HepG2 (cell line): ENCODE measurements at regions not wholly inside any gene's neighbourhood (a gene's known extent, or its start where the extent isn't known, plus 50 kb on each side); places are given as distances from the start of the nearest gene placed in this dataset.

Experiments
- FOXA3 ChIP-seq: IDR thresholded peaks from 2 replicates; pipeline ENCODE4 v1.6.1; 2016; ENCODE audit warnings: missing genetic modification reagents, missing compliant biosample characterization
- FOXJ3 ChIP-seq: sonication (generic); formaldehyde crosslinking; IDR thresholded peaks from 2 replicates; pipeline ENCODE4 v1.4.0; 2020; ENCODE audit warnings: missing genetic modification reagents, mild to moderate bottlenecking, borderline replicate concordance
- HDAC6 ChIP-seq: fragments of 200-600 bp; sonication (generic); IDR thresholded peaks from 2 replicates; pipeline ENCODE4 v1.7.0; 2017; ENCODE audit warnings: mild to moderate bottlenecking, antibody characterized with exemption, low read length, low read depth
- ISL2 ChIP-seq: sonication (generic); formaldehyde crosslinking; IDR thresholded peaks from 2 replicates; pipeline ENCODE4 v1.5.0; 2020; ENCODE audit warnings: missing genetic modification reagents
- MAFK ChIP-seq, 2 experiments: IDR thresholded peaks in 1 of 2; conservative IDR thresholded peaks in 1 of 2; 2 replicates each; pipeline ENCODE4 v1.6.1; 2011; ENCODE audit warnings: improper control_type of control experiment in 2 of 2, low read length in 2 of 2
- NCOA1 ChIP-seq: sonication (generic); formaldehyde crosslinking; IDR thresholded peaks from 2 replicates; pipeline ENCODE4 v1.9.0; 2021; ENCODE audit warnings: missing genetic modification reagents
- SOX6 ChIP-seq, 2 experiments: fragments of 450-650 bp in 1 of 2; sonication (generic) in 1 of 2; formaldehyde crosslinking in 1 of 2; IDR thresholded peaks; 2 replicates each; pipeline versions ENCODE4 v1.4.0 to v1.6.1; 2017 to 2020; ENCODE audit warnings: antibody characterized with exemption in 1 of 2, mild to moderate bottlenecking in 1 of 2, missing genetic modification reagents in 1 of 2
- TRIM24 ChIP-seq: sonication (generic); formaldehyde crosslinking; IDR thresholded peaks from 2 replicates; pipeline ENCODE4 v1.8.0; 2022; ENCODE audit warnings: mild to moderate bottlenecking, missing genetic modification reagents
- ZC3H13 ChIP-seq: sonication (generic); formaldehyde crosslinking; IDR thresholded peaks from 2 replicates; pipeline ENCODE4 v1.8.1; 2023; ENCODE audit warnings: mild to moderate bottlenecking, missing genetic modification reagents, moderate library complexity
- ZNF101 ChIP-seq: sonication (generic); formaldehyde crosslinking; IDR thresholded peaks from 2 replicates; pipeline ENCODE4 v1.4.0; 2020; ENCODE audit warnings: mild to moderate bottlenecking, low read depth, missing genetic modification reagents, borderline replicate concordance
- ZNF614 ChIP-seq: IDR thresholded peaks from 2 replicates; pipeline ENCODE4 v1.6.1; 2018; ENCODE audit warnings: missing biosample characterization, missing genetic modification reagents, inconsistent platforms, borderline replicate concordance
- ZSCAN25 ChIP-seq: sonication (generic); formaldehyde crosslinking; IDR thresholded peaks from 2 replicates; pipeline ENCODE4 v1.8.0; 2022; ENCODE audit warnings: mild to moderate bottlenecking, missing genetic modification reagents
- TF ChIP-seq, protein P1 (sequence below): sonication (generic); formaldehyde crosslinking; IDR thresholded peaks from 2 replicates; pipeline ENCODE4 v1.4.0; 2020; ENCODE audit warnings: missing genetic modification reagents
- TF ChIP-seq, protein P2 (sequence below): IDR thresholded peaks from 2 replicates; pipeline ENCODE4 v1.4.0; 2020; ENCODE audit warnings: mild to moderate bottlenecking, missing genetic modification reagents
- TF ChIP-seq, protein P3 (sequence below): sonication (generic); formaldehyde crosslinking; IDR thresholded peaks from 2 replicates; pipeline ENCODE4 v1.4.0; 2020; ENCODE audit warnings: missing genetic modification reagents
- TF ChIP-seq, protein P4 (sequence below): sonication (generic); formaldehyde crosslinking; IDR thresholded peaks from 2 replicates; pipeline ENCODE4 v1.5.0; 2020; ENCODE audit warnings: missing genetic modification reagents
- TF ChIP-seq, protein P5 (sequence below): sonication (generic); formaldehyde crosslinking; IDR thresholded peaks from 2 replicates; pipeline ENCODE4 v1.8.0; 2022; ENCODE audit warnings: missing genetic modification reagents, low read depth, mild to moderate bottlenecking, borderline replicate concordance
- TF ChIP-seq, protein P6 (sequence below): sonication (generic); formaldehyde crosslinking; IDR thresholded peaks from 2 replicates; pipeline ENCODE4 v1.9.0; 2022; ENCODE audit warnings: low read depth, missing genetic modification reagents

DNA sequence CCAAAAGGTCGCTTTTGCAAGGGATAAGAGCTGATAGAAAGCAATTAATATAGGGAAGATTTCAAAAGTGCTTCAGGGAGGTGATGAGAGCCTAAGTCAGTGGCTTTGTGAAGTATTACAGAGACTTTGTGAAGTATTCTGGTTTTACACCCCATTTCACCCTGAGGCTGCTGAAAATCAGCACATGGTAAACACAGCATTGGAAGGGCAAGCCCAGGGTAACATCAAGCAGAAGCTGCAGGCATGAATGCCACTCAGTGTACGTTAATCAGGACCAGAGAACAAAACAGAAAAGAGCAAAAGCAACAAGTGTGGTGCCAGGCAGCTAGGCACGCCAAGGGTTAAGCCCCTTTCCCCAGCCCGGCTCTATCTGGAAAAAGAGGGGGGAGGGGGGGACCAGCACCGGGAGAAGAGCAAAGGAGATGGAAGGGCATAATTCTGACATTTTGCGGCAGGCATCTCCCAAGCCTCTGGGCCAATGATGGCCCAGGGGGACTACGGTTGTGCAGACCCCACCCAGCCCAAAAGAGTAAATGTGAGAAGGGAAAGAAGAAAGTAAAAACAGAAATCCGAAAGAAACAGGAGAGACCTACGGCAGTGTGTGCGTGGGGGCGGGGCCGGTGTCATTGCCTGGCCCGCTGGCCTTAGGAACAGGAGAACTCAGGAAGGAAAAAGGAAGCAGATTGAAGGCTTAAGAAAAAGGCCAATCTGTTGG, 58.9 kb downstream of the DHRS2 start (continued):
- no peak for TF ChIP-seq MAFK (conservative IDR thresholded peaks at IDR 0.05 in 1 of 2, IDR thresholded peaks at IDR 0.05 in 1 of 2; ENCODE audit: low read length in 2 of 2)
- no peak for TF ChIP-seq ZSCAN25 (CRISPR knock-in tag)
- TF ChIP-seq FOXA3 (CRISPR knock-in tag): no peak
- TF ChIP-seq ISL2: no peak
- TF ChIP-seq, protein P1, sequence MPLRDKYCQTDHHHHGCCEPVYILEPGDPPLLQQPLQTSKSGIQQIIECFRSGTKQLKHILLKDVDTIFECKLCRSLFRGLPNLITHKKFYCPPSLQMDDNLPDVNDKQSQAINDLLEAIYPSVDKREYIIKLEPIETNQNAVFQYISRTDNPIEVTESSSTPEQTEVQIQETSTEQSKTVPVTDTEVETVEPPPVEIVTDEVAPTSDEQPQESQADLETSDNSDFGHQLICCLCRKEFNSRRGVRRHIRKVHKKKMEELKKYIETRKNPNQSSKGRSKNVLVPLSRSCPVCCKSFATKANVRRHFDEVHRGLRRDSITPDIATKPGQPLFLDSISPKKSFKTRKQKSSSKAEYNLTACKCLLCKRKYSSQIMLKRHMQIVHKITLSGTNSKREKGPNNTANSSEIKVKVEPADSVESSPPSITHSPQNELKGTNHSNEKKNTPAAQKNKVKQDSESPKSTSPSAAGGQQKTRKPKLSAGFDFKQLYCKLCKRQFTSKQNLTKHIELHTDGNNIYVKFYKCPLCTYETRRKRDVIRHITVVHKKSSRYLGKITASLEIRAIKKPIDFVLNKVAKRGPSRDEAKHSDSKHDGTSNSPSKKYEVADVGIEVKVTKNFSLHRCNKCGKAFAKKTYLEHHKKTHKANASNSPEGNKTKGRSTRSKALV: no peak
- TF ChIP-seq, protein P2, sequence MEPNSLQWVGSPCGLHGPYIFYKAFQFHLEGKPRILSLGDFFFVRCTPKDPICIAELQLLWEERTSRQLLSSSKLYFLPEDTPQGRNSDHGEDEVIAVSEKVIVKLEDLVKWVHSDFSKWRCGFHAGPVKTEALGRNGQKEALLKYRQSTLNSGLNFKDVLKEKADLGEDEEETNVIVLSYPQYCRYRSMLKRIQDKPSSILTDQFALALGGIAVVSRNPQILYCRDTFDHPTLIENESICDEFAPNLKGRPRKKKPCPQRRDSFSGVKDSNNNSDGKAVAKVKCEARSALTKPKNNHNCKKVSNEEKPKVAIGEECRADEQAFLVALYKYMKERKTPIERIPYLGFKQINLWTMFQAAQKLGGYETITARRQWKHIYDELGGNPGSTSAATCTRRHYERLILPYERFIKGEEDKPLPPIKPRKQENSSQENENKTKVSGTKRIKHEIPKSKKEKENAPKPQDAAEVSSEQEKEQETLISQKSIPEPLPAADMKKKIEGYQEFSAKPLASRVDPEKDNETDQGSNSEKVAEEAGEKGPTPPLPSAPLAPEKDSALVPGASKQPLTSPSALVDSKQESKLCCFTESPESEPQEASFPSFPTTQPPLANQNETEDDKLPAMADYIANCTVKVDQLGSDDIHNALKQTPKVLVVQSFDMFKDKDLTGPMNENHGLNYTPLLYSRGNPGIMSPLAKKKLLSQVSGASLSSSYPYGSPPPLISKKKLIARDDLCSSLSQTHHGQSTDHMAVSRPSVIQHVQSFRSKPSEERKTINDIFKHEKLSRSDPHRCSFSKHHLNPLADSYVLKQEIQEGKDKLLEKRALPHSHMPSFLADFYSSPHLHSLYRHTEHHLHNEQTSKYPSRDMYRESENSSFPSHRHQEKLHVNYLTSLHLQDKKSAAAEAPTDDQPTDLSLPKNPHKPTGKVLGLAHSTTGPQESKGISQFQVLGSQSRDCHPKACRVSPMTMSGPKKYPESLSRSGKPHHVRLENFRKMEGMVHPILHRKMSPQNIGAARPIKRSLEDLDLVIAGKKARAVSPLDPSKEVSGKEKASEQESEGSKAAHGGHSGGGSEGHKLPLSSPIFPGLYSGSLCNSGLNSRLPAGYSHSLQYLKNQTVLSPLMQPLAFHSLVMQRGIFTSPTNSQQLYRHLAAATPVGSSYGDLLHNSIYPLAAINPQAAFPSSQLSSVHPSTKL: no peak
- TF ChIP-seq FOXJ3 (CRISPR knock-in tag): no peak
- TF ChIP-seq HDAC6: no peak
- TF ChIP-seq, protein P3, sequence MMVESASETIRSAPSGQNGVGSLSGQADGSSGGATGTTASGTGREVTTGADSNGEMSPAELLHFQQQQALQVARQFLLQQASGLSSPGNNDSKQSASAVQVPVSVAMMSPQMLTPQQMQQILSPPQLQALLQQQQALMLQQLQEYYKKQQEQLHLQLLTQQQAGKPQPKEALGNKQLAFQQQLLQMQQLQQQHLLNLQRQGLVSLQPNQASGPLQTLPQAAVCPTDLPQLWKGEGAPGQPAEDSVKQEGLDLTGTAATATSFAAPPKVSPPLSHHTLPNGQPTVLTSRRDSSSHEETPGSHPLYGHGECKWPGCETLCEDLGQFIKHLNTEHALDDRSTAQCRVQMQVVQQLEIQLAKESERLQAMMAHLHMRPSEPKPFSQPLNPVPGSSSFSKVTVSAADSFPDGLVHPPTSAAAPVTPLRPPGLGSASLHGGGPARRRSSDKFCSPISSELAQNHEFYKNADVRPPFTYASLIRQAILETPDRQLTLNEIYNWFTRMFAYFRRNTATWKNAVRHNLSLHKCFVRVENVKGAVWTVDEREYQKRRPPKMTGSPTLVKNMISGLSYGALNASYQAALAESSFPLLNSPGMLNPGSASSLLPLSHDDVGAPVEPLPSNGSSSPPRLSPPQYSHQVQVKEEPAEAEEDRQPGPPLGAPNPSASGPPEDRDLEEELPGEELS (CRISPR knock-in tag): no peak
- TF ChIP-seq ZNF614 (CRISPR knock-in tag): no peak
- peak; percentile 21; the same call in 1 of the 2 replicates for TF ChIP-seq ZNF101 (CRISPR knock-in tag)
- TF ChIP-seq NCOA1 (CRISPR knock-in tag): no peak
- no peak for TF ChIP-seq ZC3H13
- TF ChIP-seq, protein P4, sequence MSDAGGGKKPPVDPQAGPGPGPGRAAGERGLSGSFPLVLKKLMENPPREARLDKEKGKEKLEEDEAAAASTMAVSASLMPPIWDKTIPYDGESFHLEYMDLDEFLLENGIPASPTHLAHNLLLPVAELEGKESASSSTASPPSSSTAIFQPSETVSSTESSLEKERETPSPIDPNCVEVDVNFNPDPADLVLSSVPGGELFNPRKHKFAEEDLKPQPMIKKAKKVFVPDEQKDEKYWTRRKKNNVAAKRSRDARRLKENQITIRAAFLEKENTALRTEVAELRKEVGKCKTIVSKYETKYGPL: 0 out of 2 replicates have a peak, but pooled peaks have one; percentile 16
- TF ChIP-seq, protein P5, sequence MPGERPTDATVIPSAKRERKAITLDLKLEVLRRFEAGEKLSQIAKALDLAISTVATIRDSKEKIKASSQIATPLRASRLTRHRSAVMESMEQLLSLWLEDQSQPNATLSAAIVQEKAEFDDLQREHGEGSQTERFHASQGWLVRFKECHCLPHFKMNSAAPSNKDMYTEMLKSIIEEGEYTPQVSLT (CRISPR knock-in tag): no peak
- TF ChIP-seq SOX6 (IDR thresholded peaks at IDR 0.05): no peak
- no peak for TF ChIP-seq SOX6 (CRISPR knock-in tag; IDR thresholded peaks at IDR 0.05)
- TF ChIP-seq TRIM24: no peak
- TF ChIP-seq, protein P6, sequence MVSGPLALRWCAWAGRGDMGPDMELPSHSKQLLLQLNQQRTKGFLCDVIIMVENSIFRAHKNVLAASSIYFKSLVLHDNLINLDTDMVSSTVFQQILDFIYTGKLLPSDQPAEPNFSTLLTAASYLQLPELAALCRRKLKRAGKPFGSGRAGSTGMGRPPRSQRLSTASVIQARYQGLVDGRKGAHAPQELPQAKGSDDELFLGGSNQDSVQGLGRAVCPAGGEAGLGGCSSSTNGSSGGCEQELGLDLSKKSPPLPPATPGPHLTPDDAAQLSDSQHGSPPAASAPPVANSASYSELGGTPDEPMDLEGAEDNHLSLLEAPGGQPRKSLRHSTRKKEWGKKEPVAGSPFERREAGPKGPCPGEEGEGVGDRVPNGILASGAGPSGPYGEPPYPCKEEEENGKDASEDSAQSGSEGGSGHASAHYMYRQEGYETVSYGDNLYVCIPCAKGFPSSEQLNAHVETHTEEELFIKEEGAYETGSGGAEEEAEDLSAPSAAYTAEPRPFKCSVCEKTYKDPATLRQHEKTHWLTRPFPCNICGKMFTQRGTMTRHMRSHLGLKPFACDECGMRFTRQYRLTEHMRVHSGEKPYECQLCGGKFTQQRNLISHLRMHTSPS: no peak
